Loucy (cell line): ENCODE measurements at regions not wholly inside any gene's neighbourhood (a gene's known extent, or its start where the extent isn't known, plus 50 kb on each side); places are given as distances from the start of the nearest gene placed in this dataset.

ENCODE experiments used
- CTCF ChIP-seq: fragments of 200-600 bp; sonication (generic); conservative IDR thresholded peaks from 2 replicates; pipeline ENCODE4 v1.5.1; 2014; ENCODE audit warnings: mild to moderate bottlenecking, antibody characterized with exemption, low read length
- EZH2phosphoT487 ChIP-seq: fragments of 200-600 bp; IDR thresholded peaks from 2 replicates; pipeline ENCODE4 v1.6.1; 2018; ENCODE audit warnings: antibody characterized with exemption, mild to moderate bottlenecking, moderate library complexity, borderline replicate concordance

GRCh38 chr6:2396846-2397630, 151.6 kb upstream of the GMDS start:
- TF ChIP-seq CTCF (no peak), EZH2phosphoT487 (no peak)
